T-helper 9 cell (primary cell): ENCODE measurements at regions not wholly inside any gene's neighbourhood (a gene's known extent, or its start where the extent isn't known, plus 50 kb on each side); places are given as distances from the start of the nearest gene placed in this dataset.
"Not testable (repeated sequence)": the region's sequence is repeated elsewhere in the genome, so short reads cannot be mapped to it uniquely, and the experiment has no call there.

ENCODE experiments used
- DNase-seq: peaks from one replicate; pipeline ENCODE4 v3.0.0-alpha.2; 2020

DNA sequence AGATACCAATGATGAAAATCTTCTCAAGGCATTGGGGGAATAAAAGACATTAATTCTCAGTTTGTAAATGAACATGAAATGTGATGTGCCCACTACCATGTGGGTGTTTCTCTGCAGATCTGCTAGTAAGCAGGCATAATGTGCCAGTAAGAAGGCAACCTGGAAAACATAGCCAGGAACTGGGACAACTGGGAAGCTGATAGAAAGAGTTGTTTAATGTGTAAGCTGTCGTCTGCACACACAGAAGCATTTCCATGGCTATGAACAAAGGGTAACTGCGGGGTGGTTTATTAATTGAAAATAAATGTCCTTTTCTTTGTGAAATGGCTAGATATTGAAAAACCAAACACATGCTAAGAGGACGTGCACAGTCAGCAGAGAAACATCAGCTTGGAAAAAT lies 52.0 kb downstream of the ZC3H11B start:
- no peak for DNase-seq

DNA sequence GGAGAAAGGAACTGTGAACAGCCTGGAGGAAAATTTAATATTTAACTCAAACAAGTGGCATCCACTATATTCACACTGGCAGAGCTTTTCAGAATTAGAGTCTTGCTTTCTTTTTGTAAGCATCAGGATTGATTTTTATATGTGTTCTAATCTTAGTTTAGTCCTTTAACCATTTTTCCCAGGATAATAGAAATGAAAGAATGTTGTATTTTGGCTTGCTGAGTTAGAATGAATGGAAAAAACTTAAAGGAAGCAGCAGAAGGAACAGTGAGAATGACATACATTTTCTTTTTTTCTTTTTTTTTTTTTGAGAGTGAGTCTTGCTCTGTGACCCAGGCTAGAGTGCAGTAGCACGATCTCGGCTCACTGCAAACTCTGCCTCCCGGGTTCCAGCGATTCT lies 53.0 kb downstream of the ZC3H11B start:
- no peak for DNase-seq

DNA sequence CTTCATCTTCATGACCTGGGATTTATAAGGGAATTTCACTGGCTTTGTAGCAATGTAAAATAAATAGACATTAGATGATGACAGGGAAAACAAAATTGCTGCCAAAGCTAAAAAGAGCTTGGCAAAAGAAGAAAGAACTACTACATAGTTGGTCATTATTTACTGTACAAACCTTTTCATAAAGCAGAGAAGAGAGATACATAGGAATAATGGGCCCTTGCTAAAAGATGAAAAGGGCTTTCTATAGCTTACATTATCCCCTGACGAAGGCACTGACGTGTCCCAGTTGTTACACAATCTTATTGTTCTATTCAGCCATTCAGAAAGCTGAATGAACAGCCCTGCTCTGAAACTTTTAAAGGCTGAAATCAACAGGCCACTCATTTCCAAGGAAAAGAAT lies 57.1 kb downstream of the ZC3H11B start:
- DNase-seq = no peak

DNA sequence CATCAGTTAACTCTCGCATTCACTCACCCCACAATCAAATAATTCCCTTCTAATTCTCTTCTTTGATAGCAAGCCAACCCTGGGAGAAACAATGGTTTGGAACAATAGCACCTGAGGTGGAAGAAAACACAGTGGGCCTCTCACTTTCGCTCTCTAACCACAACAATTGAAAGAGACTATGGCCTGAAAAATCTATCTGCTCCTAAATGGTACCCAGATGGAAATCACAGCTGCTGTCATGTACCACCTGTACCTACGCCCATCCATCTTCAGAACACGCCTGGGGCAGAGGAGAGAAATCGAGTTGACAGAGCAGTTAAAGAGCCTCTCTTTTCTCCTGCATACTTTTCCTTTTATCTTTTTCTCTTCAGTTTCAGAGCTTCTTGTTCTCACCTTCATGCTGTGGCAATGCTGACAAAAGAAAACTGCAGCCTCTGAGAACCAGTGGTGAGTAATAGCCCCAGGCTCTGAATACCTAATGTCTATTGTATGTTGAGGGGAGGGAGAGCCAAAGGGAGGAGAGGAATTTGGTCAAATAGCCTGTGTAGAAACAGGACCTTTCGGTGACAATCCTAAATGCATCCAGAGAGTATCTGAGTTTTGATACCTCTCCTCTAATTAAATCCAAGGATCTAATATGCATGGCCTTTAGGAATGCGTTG lies 57.7 kb downstream of the ZC3H11B start:
- no peak for DNase-seq

DNA sequence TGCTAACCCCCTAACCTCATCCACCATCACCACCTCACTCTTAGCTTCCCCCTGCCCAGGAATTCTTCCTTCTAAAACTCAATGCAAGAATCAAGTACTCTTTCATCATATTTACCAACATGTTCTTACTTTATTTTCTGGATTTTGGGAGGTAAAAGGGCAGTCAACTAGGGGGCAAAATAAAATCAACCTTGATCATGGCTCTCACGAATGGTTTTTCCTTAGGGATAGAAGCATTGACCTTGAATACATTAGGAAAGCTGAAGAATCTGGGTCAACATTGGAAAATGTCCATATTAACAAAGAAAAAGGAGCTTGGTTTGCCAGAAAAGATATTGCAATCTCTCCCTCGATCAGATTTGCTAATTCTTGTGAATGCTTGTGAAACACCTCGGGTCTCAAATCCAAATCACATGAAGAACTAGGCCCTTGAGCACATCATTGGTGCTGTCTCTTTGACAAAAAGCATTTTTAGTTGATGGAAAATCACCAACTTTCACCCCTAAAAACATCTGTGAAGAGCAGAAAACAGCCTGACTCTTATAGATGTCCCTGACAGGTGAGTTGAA lies 58.9 kb downstream of the ZC3H11B start:
- DNase-seq = no peak

GRCh38 chr1:219550201-219550600 lies 62.7 kb downstream of the ZC3H11B start:
- no peak for DNase-seq

- DNase-seq = no peak
Observed at GRCh38 chr1:219549215-219549614, 63.7 kb downstream of the ZC3H11B start.

DNA sequence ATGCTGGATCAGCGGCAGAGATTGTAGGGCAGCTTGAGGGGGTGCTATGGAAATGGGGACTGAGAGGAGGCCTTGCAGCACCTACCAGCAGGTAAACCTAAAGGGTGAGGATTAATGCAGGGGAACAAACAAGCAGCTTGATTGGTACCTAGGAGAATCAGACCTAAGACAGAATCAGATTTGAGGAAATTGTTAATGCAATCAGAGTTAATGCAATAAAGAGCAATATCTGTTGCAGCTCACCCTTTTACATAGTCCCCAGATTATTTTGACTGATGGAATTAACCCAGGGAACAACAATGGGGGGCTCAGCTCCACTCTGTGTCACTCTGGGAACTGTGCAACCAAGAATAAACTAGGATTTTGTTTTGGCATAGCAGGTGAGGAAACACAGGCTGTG lies 64.5 kb downstream of the ZC3H11B start:
- DNase-seq = no peak

GRCh38 chr1:219545756-219546155 lies 67.1 kb downstream of the ZC3H11B start:
- not testable (repeated sequence) for DNase-seq

DNA sequence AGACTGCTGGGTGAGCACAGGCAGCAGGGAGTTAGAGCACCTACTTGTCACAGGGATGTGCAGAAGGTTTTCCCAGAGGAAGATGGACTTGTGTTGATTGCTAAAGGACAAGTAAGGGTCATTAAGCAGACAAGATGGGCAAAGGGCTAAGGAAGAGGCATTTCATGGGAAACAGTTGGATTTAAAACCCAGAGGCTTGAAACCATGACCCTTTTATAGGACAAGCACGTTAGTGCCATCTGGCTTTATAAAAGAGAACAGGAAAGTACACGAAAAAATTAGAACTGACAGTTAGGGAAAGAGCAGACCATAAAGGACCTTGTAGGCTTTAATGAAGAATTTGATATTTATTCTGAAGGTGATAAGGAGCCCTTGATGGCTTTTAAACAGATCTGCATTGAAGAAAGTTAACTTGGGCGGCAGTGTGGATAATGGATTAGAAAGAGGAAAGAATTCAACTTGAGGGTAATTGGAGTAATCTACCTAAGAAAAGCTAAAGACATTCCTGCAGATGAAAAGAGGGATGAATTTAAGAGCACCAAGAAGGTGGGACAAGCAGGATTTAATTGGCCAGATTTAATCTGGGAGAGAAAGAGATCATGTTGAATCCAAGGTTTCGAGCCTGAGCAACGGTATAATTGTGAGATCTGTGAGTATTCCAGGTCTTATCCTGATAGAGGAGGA lies 68.6 kb downstream of the ZC3H11B start:
- no peak for DNase-seq

DNA sequence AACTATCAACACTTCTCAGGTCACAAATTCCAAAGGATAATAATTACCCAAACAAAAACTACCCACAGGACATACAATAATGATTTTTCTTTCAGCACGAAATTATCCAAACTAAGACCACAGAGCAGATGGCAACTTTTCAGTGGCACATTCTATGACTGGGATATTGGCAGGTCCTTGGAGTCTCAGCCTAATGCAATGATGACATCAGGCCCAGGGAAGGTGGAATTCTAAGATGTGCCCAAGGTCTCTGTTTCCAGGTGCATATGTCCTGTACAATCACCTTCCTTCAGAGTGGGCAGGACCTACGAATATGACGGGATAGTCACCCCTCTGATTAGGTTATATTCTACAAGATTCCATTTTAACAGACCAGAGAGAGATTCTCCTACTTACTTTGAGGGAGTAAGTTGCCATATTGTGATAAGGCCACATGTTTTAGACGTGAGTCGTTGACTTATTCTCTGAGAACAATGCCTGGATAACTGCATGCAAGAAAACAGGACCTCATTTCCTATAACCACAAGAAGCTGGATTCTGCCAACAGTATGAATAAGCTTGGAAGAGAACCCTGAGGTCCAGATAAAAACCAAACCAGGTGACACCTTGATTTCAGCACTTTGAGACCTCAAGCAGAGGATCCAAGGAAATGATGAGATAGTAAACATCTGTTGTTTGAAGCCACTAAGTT lies 69.9 kb downstream of the ZC3H11B start:
- no peak for DNase-seq

- DNase-seq = no peak
Observed at GRCh38 chr1:219541946-219542345, 71.0 kb downstream of the ZC3H11B start.

DNA sequence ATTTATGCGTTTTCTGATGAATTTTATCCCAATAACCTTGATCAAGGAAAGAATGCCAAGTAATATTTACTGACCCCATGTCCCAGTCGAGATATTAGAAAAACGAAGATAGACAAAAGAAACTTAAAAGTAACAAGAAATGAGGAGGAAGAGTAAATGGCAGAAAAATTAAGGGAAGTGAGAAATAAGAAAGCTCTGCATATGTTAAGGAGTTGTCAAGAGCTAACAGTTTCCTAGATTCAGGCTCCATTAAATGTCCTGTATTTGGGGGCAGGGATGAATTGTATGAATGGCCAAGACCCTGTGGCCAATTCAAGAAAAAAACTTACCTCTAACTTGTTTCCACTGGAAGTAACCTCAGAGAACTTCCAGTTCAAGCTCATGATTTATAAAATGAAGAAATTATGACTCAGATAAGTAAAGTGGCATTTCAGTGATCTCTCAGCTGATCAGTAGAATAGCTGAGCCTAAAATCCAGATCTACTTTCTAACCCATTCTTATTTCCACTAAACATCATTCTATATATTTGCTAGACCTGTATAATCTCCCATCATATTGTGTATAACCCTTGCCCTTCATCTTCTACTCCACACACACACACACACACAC lies 73.2 kb downstream of the ZC3H11B start:
- no peak for DNase-seq

GRCh38 chr1:219538886-219539285 lies 74.0 kb downstream of the ZC3H11B start:
- DNase-seq = no peak

DNA sequence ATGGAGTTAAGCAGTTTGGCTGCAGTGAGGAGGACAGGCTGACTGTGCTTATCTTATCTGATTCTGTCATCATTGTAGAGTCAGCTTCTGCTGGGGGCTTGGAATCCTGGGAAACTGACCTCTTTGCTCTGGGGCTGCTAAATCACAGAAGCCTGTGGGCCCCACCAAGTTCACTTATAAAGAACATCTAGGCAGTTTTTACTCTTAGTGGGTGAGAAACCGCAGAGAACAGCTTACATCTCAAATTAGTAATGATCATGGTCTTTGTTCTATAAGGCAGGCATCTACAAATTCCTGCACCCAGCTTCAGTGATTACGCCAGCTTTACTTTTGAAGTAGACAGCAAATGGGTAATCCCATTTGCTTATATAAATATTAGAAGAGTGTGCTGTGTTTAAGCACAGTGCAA lies 75.7 kb downstream of the ZC3H11B start:
- no peak for DNase-seq

DNA sequence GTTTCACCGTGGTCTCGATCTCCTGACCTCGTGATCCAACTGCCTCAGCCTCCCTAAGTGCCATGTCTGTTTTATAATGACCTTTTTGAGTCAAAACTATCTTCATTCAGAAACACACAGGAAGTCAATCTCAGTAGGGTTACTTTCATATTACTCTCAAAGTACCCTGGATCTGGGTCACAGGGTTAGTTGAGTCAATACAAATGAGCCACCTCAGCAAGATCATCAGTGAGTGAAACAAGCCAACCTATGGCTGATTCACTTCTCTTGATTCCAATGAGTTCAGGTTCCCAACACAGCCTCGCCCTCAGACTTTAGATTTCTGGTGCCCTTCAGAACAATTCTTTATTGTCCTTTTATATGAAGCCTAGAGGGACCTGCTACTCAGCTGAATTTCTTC lies 76.9 kb downstream of the ZC3H11B start:
- DNase-seq = no peak

DNA sequence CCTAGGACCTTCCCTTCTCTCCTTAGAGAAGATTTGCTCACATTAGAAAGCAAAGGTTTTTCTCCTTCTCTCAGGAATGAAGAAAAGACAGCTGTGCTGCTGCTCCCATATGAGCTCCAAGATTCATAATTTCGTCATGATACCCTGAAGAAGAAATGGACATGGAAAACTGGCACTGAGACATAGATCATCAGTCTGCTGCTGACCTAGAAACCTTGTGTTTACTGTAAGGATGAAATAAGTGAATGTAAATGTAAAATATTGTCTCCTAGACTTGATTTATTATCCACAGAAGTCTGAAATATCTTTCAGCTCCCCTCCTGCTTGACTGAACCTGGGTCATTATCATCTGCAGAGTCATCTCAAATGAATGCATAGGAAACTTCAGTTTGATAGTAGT lies 77.9 kb downstream of the ZC3H11B start:
- no peak for DNase-seq

- DNase-seq = no peak
Observed at GRCh38 chr1:219533280-219533679, 79.6 kb downstream of the ZC3H11B start.

DNA sequence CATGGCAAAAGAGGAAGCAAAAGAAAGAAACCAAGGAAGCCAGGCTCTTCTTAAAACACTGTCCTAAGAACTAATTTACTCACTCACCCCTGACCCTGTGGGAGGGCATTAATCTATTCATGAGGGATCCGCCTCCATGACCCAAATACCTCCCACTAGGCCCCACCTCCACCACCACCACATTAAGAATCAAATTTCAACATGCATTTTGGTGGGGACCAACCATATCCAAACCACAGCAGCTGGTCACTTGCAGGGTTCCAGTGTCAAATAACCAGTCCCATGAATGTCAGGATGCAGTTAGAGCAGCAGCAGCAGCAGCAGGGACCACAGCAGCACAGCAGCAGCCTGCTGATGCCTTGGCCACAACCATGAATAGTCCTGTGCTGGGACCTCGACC lies 83.8 kb downstream of the ZC3H11B start:
- DNase-seq = no peak

DNA sequence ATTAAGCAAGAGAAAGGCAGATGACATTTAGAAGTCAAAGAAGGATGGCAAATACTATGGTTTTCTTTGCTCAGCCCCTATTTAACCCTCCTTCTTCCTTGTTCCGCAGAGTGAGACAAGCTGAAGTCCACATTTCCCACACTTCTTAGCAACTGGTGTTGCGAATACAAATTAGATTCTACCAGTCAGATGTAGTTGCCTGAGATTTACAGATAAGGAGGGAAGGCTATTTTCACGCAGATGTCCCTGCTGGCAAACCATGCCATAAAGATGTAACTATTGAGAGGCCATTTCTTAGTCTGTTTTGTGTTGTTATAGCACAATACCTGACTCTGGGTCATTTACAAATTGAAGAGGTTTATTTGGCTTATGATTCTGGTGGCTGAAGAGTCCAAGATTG lies 84.3 kb downstream of the ZC3H11B start:
- no peak for DNase-seq

DNA sequence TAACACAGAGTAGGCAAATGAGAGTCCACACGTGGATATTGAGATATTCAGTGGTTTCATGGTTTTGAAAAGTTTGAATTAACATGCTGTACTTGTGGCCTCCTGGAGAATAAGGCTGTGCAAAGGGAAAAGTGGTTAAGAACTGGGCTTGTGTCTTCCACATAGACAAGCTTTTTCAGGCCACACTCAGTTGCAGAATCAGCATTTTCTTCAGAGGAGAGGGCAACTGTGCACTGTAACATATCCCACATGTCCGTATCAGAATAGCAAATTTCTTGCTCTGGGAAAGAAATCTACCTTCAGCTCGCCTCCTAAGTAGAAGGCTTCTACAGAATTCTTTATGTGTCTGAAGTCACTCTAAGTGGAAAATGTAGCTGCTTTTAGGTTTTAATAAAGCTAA lies 84.9 kb downstream of the ZC3H11B start:
- DNase-seq = no peak

- DNase-seq = no peak
Observed at GRCh38 chr1:219526074-219526473, 86.8 kb downstream of the ZC3H11B start.

DNA sequence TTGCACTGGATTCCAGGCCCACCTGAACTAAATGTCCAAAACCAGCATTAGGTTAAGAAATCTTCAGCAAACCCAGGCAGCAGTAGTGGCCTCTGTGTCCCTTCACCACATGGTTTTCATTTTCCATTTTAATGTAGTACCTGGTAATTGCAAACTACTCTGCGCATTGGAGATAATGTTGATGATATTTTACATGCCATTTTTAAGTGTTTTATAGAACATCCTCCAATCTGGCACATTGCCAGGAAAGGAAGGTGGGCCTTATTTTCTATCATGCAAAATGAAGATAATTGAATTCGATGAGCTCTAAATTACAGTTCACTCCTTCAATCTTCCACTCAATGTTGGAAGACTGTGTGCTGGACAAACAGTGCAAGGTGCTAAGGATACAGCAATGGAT lies 89.5 kb downstream of the ZC3H11B start:
- no peak for DNase-seq
